ENCODE measurements at regions not wholly inside any gene's neighbourhood (a gene's known extent, or its start where the extent isn't known, plus 50 kb on each side); places are given as distances from the start of the nearest gene placed in this dataset.

DNA sequence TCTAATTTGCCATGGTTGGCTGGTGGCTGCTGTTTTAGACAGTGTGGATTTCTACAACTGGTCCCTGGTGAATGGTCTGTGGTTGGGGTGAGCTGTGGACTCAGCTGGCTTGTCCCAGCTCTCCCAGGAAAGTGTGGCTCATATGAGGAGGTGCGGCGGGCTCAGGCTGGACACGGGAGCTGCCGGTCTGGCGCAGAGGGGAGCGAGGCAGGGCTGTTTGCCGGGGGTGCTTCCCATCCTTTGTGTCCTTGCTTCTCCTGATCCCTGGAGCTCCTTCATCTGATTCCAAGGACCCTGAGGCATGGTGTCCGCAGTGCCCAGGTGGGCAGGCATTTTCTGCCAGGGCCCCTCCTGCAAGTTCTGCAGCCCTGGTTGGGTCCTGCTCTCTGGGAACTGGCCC, 104.9 kb downstream of the TEX29 start:
- TF ChIP-seq, protein P1, sequence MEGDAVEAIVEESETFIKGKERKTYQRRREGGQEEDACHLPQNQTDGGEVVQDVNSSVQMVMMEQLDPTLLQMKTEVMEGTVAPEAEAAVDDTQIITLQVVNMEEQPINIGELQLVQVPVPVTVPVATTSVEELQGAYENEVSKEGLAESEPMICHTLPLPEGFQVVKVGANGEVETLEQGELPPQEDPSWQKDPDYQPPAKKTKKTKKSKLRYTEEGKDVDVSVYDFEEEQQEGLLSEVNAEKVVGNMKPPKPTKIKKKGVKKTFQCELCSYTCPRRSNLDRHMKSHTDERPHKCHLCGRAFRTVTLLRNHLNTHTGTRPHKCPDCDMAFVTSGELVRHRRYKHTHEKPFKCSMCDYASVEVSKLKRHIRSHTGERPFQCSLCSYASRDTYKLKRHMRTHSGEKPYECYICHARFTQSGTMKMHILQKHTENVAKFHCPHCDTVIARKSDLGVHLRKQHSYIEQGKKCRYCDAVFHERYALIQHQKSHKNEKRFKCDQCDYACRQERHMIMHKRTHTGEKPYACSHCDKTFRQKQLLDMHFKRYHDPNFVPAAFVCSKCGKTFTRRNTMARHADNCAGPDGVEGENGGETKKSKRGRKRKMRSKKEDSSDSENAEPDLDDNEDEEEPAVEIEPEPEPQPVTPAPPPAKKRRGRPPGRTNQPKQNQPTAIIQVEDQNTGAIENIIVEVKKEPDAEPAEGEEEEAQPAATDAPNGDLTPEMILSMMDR (conservative IDR thresholded peaks at IDR 0.05), result no peak
- TF ChIP-seq EZH2 (IDR thresholded peaks at IDR 0.05; ENCODE audit: low read depth), result no peak

All from PC-9 (cell line).